ENCODE measurements at regions not wholly inside any gene's neighbourhood (a gene's known extent, or its start where the extent isn't known, plus 50 kb on each side); places are given as distances from the start of the nearest gene placed in this dataset.
"Not testable (repeated sequence)": the region's sequence is repeated elsewhere in the genome, so short reads cannot be mapped to it uniquely, and the experiment has no call there.

DNA sequence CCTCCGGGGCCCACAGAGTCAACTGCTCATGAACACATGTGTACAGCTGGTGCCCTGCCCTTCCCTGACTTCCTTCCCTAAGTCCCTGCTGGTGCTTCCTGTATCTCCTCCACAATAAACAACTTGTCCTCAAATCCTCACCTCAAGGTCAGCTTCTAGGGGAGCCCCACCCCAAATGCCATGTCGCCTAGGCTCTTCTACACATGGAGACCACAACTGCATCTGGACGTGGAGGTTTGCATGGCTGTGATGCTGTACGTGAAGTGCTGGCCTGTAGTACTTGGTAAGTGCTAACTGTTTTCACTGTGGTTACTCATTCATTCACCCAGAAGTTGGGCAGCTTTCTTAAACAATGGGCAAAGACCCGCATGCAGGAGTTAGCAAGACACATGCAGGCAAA is 359.5 kb downstream of the SHANK2 start:
- H3K4me3 ChIP-seq (ENCODE audit: low read depth, low read length): no peak overlapping the region
- no peak overlapping the region for H2AFZ ChIP-seq (ENCODE audit: low read length, unreplicated experiment)
- H3K36me3 ChIP-seq (ENCODE audit: insufficient read depth, low read length): no peaks in the 10 kb centered on the region
- no peak overlapping the region for H3K27ac ChIP-seq (ENCODE audit: low read depth, low read length)
- H3K4me1 ChIP-seq (ENCODE audit: control insufficient read depth, insufficient read depth, low read length, unreplicated experiment): no peaks in the 10 kb centered on the region
- H3K27me3 ChIP-seq (ENCODE audit: insufficient read depth, low read length): no peaks in the 10 kb centered on the region
- no peaks in the 10 kb centered on the region for H3K79me2 ChIP-seq (ENCODE audit: control insufficient read depth, insufficient read depth, low read length, unreplicated experiment)

DNA sequence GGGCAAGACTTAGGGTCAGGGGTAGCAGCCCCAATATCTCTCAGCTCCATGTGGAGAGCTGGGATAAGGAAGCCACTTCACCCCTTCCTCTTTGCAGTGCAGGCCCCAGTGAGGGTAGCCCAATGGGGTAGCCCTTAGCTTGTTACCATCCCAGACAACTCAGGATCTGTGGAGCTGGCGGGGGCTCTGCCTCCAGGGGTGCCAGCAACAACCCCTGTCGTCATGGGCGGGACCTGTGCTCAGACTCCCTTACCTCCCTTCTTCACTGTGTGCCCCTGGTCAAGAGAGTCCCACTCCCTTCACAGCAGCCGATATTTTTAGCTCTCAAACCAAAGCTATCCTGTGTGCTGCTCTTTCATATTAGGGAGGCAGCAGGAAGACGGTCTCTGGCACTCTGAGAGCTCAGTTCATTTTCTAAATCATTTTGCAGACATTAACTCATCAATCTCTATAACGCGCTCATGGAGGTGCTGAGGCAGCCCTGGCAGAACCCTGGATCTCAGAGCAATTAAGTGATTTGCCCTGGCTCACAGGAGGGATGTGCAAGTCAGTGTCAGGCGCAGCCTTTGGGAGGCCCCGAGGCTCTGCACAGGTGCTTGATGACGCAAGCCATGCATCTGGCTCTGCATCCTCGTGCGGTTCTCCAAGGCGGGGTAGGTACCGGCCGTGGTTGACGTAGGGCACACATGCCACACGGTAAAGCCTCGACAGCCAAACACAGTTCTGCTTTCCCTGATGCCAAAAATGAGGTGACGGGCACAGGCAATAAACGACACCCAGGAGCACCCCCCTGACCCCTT is 357.6 kb downstream of the SHANK2 start:
- Histone ChIP-seq H3K36me3 (ENCODE audit: insufficient read depth, low read length) (no peaks in the 10 kb centered on the region), H3K27me3 (ENCODE audit: insufficient read depth, low read length) (no peaks in the 10 kb centered on the region), H3K4me1 (ENCODE audit: control insufficient read depth, insufficient read depth, low read length, unreplicated experiment) (no peaks in the 10 kb centered on the region), H2AFZ (ENCODE audit: low read length, unreplicated experiment) (no peak overlapping the region), H3K27ac (ENCODE audit: low read depth, low read length) (no peak overlapping the region), H3K4me3 (ENCODE audit: low read depth, low read length) (no peak overlapping the region), H3K79me2 (ENCODE audit: control insufficient read depth, insufficient read depth, low read length, unreplicated experiment) (no peaks in the 10 kb centered on the region)

DNA sequence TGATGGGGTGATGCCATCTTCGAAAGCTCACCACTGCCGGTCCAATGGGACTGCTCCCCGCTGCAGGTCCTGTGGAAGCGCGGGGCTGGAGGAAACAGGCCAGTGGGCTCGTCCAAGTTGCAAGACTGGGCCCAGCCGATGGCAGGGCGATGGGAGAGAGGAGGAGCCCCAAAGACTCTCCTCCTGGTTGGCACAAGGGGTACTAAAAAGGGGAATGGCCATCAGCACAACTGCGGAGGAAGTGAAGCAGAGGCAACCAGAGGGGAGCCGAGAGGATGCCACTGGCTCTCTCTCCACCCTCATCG is 357.1 kb downstream of the SHANK2 start:
- Histone ChIP-seq H3K79me2 (ENCODE audit: control insufficient read depth, insufficient read depth, low read length, unreplicated experiment) (no peaks in the 10 kb centered on the region), H3K4me3 (ENCODE audit: low read depth, low read length) (no peak overlapping the region), H3K36me3 (ENCODE audit: insufficient read depth, low read length) (no peaks in the 10 kb centered on the region), H3K27me3 (ENCODE audit: insufficient read depth, low read length) (no peaks in the 10 kb centered on the region), H3K27ac (ENCODE audit: low read depth, low read length) (no peak overlapping the region), H3K4me1 (ENCODE audit: control insufficient read depth, insufficient read depth, low read length, unreplicated experiment) (no peaks in the 10 kb centered on the region), H2AFZ (ENCODE audit: low read length, unreplicated experiment) (no peak overlapping the region)

DNA sequence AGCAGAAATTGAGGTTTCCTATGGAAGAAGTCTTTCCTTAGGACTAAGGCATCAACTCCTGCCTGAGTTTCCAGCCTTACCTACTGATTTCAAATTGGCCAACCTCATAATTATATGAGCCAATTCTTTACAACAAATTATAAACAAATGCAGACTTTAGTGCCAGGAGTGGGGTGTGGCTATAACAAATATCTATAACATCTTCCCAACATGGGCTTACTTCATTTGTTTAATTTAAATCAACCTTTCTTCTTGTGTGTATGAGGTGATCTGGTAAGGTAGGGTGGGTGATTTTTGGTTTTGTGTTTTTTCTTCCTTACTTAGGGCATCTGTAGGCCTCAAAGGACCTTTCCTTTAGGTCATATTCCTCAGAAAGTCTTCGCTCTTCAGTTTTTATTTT is 354.9 kb downstream of the SHANK2 start:
- no peak overlapping the region for H3K27ac ChIP-seq (ENCODE audit: low read depth, low read length)
- no peaks in the 10 kb centered on the region for H3K79me2 ChIP-seq (ENCODE audit: control insufficient read depth, insufficient read depth, low read length, unreplicated experiment)
- H2AFZ ChIP-seq (ENCODE audit: low read length, unreplicated experiment): no peak overlapping the region
- no peak overlapping the region for H3K4me3 ChIP-seq (ENCODE audit: low read depth, low read length)
- H3K36me3 ChIP-seq (ENCODE audit: insufficient read depth, low read length): no peaks in the 10 kb centered on the region
- H3K27me3 ChIP-seq (ENCODE audit: insufficient read depth, low read length): no peaks in the 10 kb centered on the region
- H3K4me1 ChIP-seq (ENCODE audit: control insufficient read depth, insufficient read depth, low read length, unreplicated experiment): no peaks in the 10 kb centered on the region

DNA sequence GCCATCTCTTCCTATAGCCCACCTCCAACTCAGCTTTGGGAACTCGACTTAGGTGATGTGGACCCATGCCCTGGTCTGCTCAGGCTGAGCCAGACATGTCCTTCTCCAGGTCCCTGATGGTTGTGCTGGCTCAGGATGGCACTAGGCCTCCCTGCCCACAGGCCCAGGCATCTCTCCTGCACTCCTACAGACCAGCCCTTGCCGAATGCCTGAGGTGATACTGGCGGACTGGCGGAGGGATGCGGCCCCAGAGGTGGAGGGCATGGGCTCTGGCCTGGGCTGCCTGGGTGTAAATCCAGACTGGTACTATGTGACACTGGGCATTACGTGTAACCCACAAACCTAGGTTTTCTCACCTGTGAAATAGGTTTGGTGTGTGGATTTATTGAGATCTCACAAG is 352.8 kb downstream of the SHANK2 start:
- H3K27me3 ChIP-seq (ENCODE audit: insufficient read depth, low read length): no peaks in the 10 kb centered on the region
- H3K27ac ChIP-seq (ENCODE audit: low read depth, low read length): no peak overlapping the region
- no peaks in the 10 kb centered on the region for H3K4me1 ChIP-seq (ENCODE audit: control insufficient read depth, insufficient read depth, low read length, unreplicated experiment)
- no peak overlapping the region for H3K4me3 ChIP-seq (ENCODE audit: low read depth, low read length)
- no peak overlapping the region for H2AFZ ChIP-seq (ENCODE audit: low read length, unreplicated experiment)
- H3K79me2 ChIP-seq (ENCODE audit: control insufficient read depth, insufficient read depth, low read length, unreplicated experiment): no peaks in the 10 kb centered on the region
- H3K36me3 ChIP-seq (ENCODE audit: insufficient read depth, low read length): no peaks in the 10 kb centered on the region

DNA sequence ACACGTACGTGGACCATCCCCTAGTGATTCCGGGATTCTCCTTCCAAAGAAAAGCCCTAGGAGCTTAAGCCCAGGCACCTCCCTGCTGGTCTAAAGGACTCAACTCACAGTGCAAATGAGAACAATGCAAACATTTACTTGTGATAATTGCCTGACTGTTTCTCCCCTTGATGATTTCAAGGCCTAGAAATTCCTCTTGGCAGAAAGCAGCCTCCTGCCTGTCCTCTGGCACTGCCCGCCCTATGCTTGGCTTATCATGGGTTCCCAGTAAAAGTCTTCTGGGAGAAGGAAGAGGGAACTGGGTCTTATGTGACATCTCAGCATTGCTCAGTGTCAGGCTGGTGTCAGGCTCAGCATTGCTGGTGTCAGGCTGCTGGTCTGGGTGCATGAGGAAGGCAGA is 351.8 kb downstream of the SHANK2 start:
- Histone ChIP-seq H3K4me3 (ENCODE audit: low read depth, low read length) (no peak overlapping the region), H3K36me3 (ENCODE audit: insufficient read depth, low read length) (no peaks in the 10 kb centered on the region), H3K27ac (ENCODE audit: low read depth, low read length) (no peak overlapping the region), H3K27me3 (ENCODE audit: insufficient read depth, low read length) (no peaks in the 10 kb centered on the region), H3K4me1 (ENCODE audit: control insufficient read depth, insufficient read depth, low read length, unreplicated experiment) (no peaks in the 10 kb centered on the region), H3K79me2 (ENCODE audit: control insufficient read depth, insufficient read depth, low read length, unreplicated experiment) (no peaks in the 10 kb centered on the region), H2AFZ (ENCODE audit: low read length, unreplicated experiment) (no peak overlapping the region)

DNA sequence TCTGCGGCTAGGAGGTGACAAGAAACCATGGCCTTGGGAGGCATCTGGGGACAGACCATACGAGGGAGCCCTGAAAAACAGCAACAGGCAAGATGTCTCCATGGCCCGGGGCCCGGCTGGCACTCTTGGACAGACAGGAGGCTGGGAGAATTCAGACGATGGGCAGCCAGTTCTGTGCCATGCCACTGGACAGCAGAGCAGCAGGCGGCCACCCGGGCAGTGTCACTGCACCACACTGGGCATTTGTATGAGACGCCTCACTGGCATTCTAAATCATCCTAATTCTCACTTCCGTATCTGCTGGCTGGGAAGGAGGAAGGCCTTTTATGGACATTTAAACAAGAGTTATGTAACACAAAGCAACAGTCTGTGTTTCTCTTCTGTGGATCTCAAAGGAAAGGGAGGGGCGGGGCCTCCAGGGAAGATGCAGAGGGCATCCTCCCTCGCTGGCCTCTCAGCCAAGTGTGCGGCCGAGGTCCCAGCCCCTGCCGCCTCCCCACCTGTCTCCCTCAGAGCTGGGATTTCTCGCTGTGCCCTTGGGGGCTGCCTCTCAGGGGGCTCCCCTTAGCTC is 350.3 kb downstream of the SHANK2 start:
- H3K4me1 ChIP-seq (ENCODE audit: control insufficient read depth, insufficient read depth, low read length, unreplicated experiment): no peaks in the 10 kb centered on the region
- no peak overlapping the region for H2AFZ ChIP-seq (ENCODE audit: low read length, unreplicated experiment)
- no peaks in the 10 kb centered on the region for H3K36me3 ChIP-seq (ENCODE audit: insufficient read depth, low read length)
- no peak overlapping the region for H3K27ac ChIP-seq (ENCODE audit: low read depth, low read length)
- no peak overlapping the region for H3K4me3 ChIP-seq (ENCODE audit: low read depth, low read length)
- H3K27me3 ChIP-seq (ENCODE audit: insufficient read depth, low read length): no peaks in the 10 kb centered on the region
- H3K79me2 ChIP-seq (ENCODE audit: control insufficient read depth, insufficient read depth, low read length, unreplicated experiment): no peaks in the 10 kb centered on the region

DNA sequence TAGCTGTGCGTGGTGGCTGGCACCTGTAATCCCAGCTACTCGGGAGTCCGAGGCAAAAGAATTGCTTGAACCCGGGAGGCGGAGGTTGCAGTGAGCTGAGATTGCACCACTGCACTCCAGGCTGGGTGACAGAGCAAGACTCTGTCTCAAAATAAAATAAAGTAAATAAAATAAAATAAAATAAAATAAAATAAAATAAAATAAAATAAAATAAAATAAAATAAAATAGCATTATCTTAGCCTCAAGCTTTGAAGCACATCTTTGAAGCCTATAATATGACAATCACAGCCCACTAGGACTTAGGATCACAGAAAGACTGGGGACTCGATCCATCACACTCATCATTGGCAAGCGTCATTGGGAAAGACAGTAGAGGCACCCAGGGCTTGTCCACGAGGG is 349.1 kb downstream of the SHANK2 start:
- not testable (repeated sequence) for H3K4me1 ChIP-seq (ENCODE audit: control insufficient read depth, insufficient read depth, low read length, unreplicated experiment); H3K79me2 ChIP-seq (ENCODE audit: control insufficient read depth, insufficient read depth, low read length, unreplicated experiment); H3K27me3 ChIP-seq (ENCODE audit: insufficient read depth, low read length); H3K27ac ChIP-seq (ENCODE audit: low read depth, low read length); H3K4me3 ChIP-seq (ENCODE audit: low read depth, low read length); H2AFZ ChIP-seq (ENCODE audit: low read length, unreplicated experiment); H3K36me3 ChIP-seq (ENCODE audit: insufficient read depth, low read length)

DNA sequence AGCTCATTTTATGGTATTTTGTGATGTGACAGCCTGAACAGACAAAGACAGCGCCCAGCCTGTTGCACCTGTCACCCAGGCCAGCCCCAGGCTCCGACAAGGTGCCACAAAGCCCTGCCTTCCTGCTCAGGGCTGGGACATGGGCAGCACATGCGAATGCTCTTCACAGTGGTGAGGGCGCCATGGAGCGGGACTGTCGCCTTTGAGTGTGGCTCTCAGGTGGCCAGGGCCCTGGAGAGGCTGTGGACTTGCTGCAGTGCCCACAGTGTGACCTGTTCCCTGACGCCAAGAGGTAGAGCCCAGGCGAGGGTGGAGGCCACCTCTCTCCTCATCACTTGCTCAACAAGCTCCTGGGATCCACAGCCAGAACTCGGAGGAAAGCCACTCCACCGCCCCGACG is 346.3 kb downstream of the SHANK2 start:
- H3K4me1 ChIP-seq (ENCODE audit: control insufficient read depth, insufficient read depth, low read length, unreplicated experiment): no peaks in the 10 kb centered on the region
- H2AFZ ChIP-seq (ENCODE audit: low read length, unreplicated experiment): no peak overlapping the region
- H3K79me2 ChIP-seq (ENCODE audit: control insufficient read depth, insufficient read depth, low read length, unreplicated experiment): no peaks in the 10 kb centered on the region
- no peaks in the 10 kb centered on the region for H3K36me3 ChIP-seq (ENCODE audit: insufficient read depth, low read length)
- H3K27ac ChIP-seq (ENCODE audit: low read depth, low read length): no peak overlapping the region
- no peak overlapping the region for H3K4me3 ChIP-seq (ENCODE audit: low read depth, low read length)
- H3K27me3 ChIP-seq (ENCODE audit: insufficient read depth, low read length): no peaks in the 10 kb centered on the region

DNA sequence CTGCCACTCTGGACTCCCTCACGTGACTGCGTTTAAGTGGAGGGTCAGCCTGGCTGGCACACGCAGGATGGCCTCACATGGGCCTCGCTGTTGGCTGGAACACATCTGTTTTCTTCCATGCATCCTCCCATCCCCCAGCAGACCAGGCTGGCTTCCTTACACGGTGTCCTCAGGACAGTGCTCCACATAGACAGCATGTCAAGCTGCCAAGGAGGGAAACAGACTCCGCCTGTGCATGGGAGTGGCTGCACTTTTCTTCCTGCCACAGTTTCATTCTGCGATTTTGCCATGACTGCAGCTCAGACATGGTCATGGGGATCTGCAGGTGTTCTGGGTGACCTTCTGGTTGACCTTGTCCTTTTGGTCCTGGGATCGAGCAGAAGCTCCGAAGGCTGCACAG is 344.2 kb downstream of the SHANK2 start:
- Histone ChIP-seq H3K79me2 (ENCODE audit: control insufficient read depth, insufficient read depth, low read length, unreplicated experiment) (no peaks in the 10 kb centered on the region), H2AFZ (ENCODE audit: low read length, unreplicated experiment) (no peak overlapping the region), H3K27ac (ENCODE audit: low read depth, low read length) (no peak overlapping the region), H3K36me3 (ENCODE audit: insufficient read depth, low read length) (no peaks in the 10 kb centered on the region), H3K27me3 (ENCODE audit: insufficient read depth, low read length) (no peaks in the 10 kb centered on the region), H3K4me3 (ENCODE audit: low read depth, low read length) (no peak overlapping the region), H3K4me1 (ENCODE audit: control insufficient read depth, insufficient read depth, low read length, unreplicated experiment) (peaks cover 5% of the 10 kb centered on the region)

DNA sequence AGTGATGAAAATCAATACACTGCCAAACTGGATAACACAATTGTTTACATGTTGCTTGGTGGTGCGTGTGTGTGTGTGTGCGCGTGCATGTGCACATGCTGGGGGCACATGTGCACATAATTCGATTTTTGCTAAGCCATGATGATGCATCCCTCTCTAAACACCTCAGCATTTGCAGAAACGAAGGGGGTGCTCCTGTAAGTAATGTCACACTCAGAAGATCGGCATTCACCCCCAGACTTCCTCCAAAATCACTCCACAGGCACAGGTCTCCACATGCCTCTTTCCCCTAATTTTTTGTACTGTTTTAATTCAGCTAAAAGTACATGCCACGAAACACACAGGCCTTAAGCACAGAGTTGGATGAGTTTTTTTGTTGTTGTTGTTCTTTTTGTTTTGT is 341.5 kb downstream of the SHANK2 start:
- no peak overlapping the region for H2AFZ ChIP-seq (ENCODE audit: low read length, unreplicated experiment)
- H3K27me3 ChIP-seq (ENCODE audit: insufficient read depth, low read length): no peaks in the 10 kb centered on the region
- H3K36me3 ChIP-seq (ENCODE audit: insufficient read depth, low read length): no peaks in the 10 kb centered on the region
- H3K27ac ChIP-seq (ENCODE audit: low read depth, low read length): no peak overlapping the region
- H3K79me2 ChIP-seq (ENCODE audit: control insufficient read depth, insufficient read depth, low read length, unreplicated experiment): no peaks in the 10 kb centered on the region
- H3K4me1 ChIP-seq (ENCODE audit: control insufficient read depth, insufficient read depth, low read length, unreplicated experiment): peaks cover 5% of the 10 kb centered on the region
- H3K4me3 ChIP-seq (ENCODE audit: low read depth, low read length): no peak overlapping the region
